ENCODE measurements at regions not wholly inside any gene's neighbourhood (a gene's known extent, or its start where the extent isn't known, plus 50 kb on each side); places are given as distances from the start of the nearest gene placed in this dataset.
"Not testable (repeated sequence)": the region's sequence is repeated elsewhere in the genome, so short reads cannot be mapped to it uniquely, and the experiment has no call there.

- no peak overlapping the region for H3K9ac ChIP-seq (ENCODE audit: low read depth in 1 of 3, low read length in 3 of 3)
- H3K4me1 ChIP-seq (ENCODE audit: control insufficient read depth in 3 of 3, insufficient read depth in 3 of 3, low read length in 3 of 3): peaks cover 0 to 4% (median 0%) of the 10 kb centered on the region in 3 donors
- H3K36me3 ChIP-seq (ENCODE audit: control insufficient read depth in 3 of 3, insufficient read depth in 3 of 3, low read length in 3 of 3): no peaks in the 10 kb centered on the region
- H3K9me3 ChIP-seq (ENCODE audit: control insufficient read depth in 3 of 3, low read length in 3 of 3): no peaks in the 10 kb centered on the region
- no peaks in the 10 kb centered on the region for H3K27me3 ChIP-seq (ENCODE audit: control insufficient read depth in 3 of 3, insufficient read depth in 3 of 3, low read length in 3 of 3)
- H3K27ac ChIP-seq (ENCODE audit: low read depth, low read length): no peak overlapping the region
- H3K4me3 ChIP-seq (ENCODE audit: low read length in 3 of 3): no peak overlapping the region
These were observed 243.3 kb upstream of the SLC7A11 start for GRCh38 chr4:138485498-138485897.

DNA sequence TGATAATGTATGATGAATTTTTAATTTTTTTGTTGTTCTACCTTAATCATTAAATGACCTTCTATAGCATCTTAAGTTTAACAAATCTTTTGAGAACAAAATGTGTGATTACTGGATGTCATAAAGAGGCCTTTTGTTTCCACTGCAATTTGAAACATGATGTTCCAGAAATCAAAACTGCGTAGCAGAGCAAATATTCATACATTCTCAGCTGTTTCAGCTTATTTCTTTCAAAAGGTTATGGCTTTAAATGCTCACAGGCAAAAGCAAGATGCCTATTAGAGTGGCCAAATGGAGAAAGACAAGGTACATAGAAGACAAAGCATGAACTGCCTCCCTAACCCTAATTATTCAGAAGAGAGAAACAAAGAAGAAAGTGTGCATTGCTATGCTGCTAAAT, 233.0 kb upstream of the SLC7A11 start:
- Histone ChIP-seq H3K36me3 (ENCODE audit: control insufficient read depth in 3 of 3, insufficient read depth in 3 of 3, low read length in 3 of 3) (no peaks in the 10 kb centered on the region), H3K27ac (ENCODE audit: low read depth, low read length) (no peak overlapping the region), H3K4me3 (ENCODE audit: low read length in 3 of 3) (no peak overlapping the region), H3K9me3 (ENCODE audit: control insufficient read depth in 3 of 3, low read length in 3 of 3) (no peaks in the 10 kb centered on the region), H3K27me3 (ENCODE audit: control insufficient read depth in 3 of 3, insufficient read depth in 3 of 3, low read length in 3 of 3) (no peaks in the 10 kb centered on the region), H3K9ac (ENCODE audit: low read depth in 1 of 3, low read length in 3 of 3) (no peak overlapping the region), H3K4me1 (ENCODE audit: control insufficient read depth in 3 of 3, insufficient read depth in 3 of 3, low read length in 3 of 3) (no peaks in the 10 kb centered on the region)

- no peak overlapping the region for H3K9ac ChIP-seq (ENCODE audit: low read depth in 1 of 3, low read length in 3 of 3)
- no peak overlapping the region for H3K27ac ChIP-seq (ENCODE audit: low read depth, low read length)
- H3K27me3 ChIP-seq (ENCODE audit: control insufficient read depth in 3 of 3, insufficient read depth in 3 of 3, low read length in 3 of 3): no peaks in the 10 kb centered on the region
- no peak overlapping the region for H3K4me3 ChIP-seq (ENCODE audit: low read length in 3 of 3)
- no peaks in the 10 kb centered on the region for H3K4me1 ChIP-seq (ENCODE audit: control insufficient read depth in 3 of 3, insufficient read depth in 3 of 3, low read length in 3 of 3)
- H3K9me3 ChIP-seq (ENCODE audit: control insufficient read depth in 3 of 3, low read length in 3 of 3): no peaks in the 10 kb centered on the region
- H3K36me3 ChIP-seq (ENCODE audit: control insufficient read depth in 3 of 3, insufficient read depth in 3 of 3, low read length in 3 of 3): no peaks in the 10 kb centered on the region
These were observed 231.2 kb upstream of the SLC7A11 start for GRCh38 chr4:138473339-138473738.

DNA sequence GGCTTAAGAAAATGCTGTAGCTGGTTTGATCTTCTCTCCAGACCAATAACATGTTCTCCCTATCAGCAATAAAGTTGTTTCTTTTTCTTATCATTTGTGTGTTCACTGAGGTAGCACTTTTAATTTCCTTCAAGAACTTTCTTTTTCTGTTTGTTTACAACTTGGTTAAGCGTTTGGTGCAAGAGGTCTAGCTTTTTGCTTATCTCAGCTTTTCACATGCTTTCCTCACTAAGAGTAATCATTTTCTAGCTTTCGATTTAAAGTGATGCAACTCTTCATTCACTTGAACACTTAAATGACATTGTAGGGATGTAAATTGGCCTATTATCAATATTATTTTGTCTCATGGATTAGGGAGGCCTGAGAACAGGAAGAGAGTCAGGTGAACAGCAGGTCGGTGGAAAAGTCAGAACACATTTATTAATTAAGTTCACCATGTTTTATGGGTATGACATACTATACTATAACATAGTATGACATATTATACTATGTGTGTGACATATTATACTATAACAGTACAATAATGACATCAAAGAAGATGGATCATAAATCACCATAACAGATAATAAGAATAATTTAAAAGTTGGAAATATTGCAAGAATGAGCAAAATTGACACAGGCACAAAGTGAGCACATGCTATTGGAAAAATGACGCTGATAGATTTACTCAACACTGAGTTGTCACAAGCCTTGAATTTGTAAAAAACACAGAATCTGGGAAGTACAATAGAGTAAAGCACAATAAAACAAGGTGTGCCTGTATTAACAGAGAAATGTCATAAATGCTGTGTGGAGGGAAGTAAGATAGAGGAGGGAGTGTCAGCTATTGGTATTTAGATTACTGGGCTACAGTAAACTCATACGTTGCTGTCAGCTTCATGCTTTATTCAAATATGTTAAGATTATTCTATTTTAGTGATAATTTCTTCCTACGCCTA, 218.6 kb upstream of the SLC7A11 start:
- no peak overlapping the region for H3K27ac ChIP-seq (ENCODE audit: low read depth, low read length)
- no peaks in the 10 kb centered on the region for H3K27me3 ChIP-seq (ENCODE audit: control insufficient read depth in 3 of 3, insufficient read depth in 3 of 3, low read length in 3 of 3)
- no peak overlapping the region for H3K4me3 ChIP-seq (ENCODE audit: low read length in 3 of 3)
- H3K4me1 ChIP-seq (ENCODE audit: control insufficient read depth in 3 of 3, insufficient read depth in 3 of 3, low read length in 3 of 3): no peaks in the 10 kb centered on the region
- H3K36me3 ChIP-seq (ENCODE audit: control insufficient read depth in 3 of 3, insufficient read depth in 3 of 3, low read length in 3 of 3): no peaks in the 10 kb centered on the region
- H3K9ac ChIP-seq (ENCODE audit: low read depth in 1 of 3, low read length in 3 of 3): no peak overlapping the region
- H3K9me3 ChIP-seq (ENCODE audit: control insufficient read depth in 3 of 3, low read length in 3 of 3): no peaks in the 10 kb centered on the region

DNA sequence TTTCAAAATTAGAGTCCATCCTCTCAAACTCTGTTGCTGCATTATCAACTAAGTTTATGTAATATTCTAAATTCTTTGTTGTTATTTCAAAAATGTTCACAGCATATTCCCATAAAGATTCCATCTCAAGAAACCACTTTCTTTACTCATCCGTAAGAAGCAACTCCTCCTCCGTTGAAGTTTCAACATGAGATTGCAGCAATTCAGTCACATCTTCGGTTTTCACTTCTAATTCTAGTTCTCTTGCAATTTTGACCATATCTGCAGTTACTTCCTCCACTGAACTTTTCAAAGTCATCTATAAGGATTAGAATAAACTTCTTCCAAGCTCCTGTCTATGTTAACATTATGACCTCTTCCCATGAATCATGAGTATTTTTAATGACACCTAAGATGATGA, 216.6 kb upstream of the SLC7A11 start:
- no peak overlapping the region for H3K4me3 ChIP-seq (ENCODE audit: low read length in 3 of 3)
- H3K9ac ChIP-seq (ENCODE audit: low read depth in 1 of 3, low read length in 3 of 3): no peak overlapping the region
- H3K4me1 ChIP-seq (ENCODE audit: control insufficient read depth in 3 of 3, insufficient read depth in 3 of 3, low read length in 3 of 3): no peaks in the 10 kb centered on the region
- no peaks in the 10 kb centered on the region for H3K9me3 ChIP-seq (ENCODE audit: control insufficient read depth in 3 of 3, low read length in 3 of 3)
- no peaks in the 10 kb centered on the region for H3K36me3 ChIP-seq (ENCODE audit: control insufficient read depth in 3 of 3, insufficient read depth in 3 of 3, low read length in 3 of 3)
- no peak overlapping the region for H3K27ac ChIP-seq (ENCODE audit: low read depth, low read length)
- no peaks in the 10 kb centered on the region for H3K27me3 ChIP-seq (ENCODE audit: control insufficient read depth in 3 of 3, insufficient read depth in 3 of 3, low read length in 3 of 3)

GRCh38 chr4:138456349-138456748, 214.2 kb upstream of the SLC7A11 start:
- H3K4me1 ChIP-seq (ENCODE audit: control insufficient read depth in 3 of 3, insufficient read depth in 3 of 3, low read length in 3 of 3); H3K36me3 ChIP-seq (ENCODE audit: control insufficient read depth in 3 of 3, insufficient read depth in 3 of 3, low read length in 3 of 3); H3K27ac ChIP-seq (ENCODE audit: low read depth, low read length); H3K9me3 ChIP-seq (ENCODE audit: control insufficient read depth in 3 of 3, low read length in 3 of 3); H3K9ac ChIP-seq (ENCODE audit: low read depth in 1 of 3, low read length in 3 of 3); H3K27me3 ChIP-seq (ENCODE audit: control insufficient read depth in 3 of 3, insufficient read depth in 3 of 3, low read length in 3 of 3); H3K4me3 ChIP-seq (ENCODE audit: low read length in 3 of 3): not testable (repeated sequence)

DNA sequence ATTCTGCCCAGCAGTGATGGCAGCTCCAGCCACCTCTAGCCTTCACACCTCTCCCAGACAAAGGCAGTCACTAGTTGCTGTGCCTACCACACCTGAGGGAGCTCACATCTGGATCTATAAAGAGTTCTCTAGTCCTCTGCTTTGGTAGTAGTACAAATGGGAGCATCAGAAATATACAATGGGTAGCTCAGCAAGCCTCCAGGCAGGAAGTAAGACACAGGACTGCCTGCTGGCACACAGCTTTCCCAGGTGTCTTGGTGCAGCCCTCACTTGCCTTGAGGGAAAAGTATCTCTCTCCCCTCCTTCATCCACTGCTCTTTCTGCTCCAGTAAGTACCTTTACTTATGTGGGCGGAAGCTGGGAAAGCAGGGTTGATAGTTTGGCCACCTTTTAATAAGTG, 212.9 kb upstream of the SLC7A11 start:
- H3K27ac ChIP-seq (ENCODE audit: low read depth, low read length): no peak overlapping the region
- H3K4me1 ChIP-seq (ENCODE audit: control insufficient read depth in 3 of 3, insufficient read depth in 3 of 3, low read length in 3 of 3): peaks cover 0 to 3% (median 0%) of the 10 kb centered on the region in 3 donors
- no peaks in the 10 kb centered on the region for H3K27me3 ChIP-seq (ENCODE audit: control insufficient read depth in 3 of 3, insufficient read depth in 3 of 3, low read length in 3 of 3)
- H3K4me3 ChIP-seq (ENCODE audit: low read length in 3 of 3): no peak overlapping the region
- no peaks in the 10 kb centered on the region for H3K9me3 ChIP-seq (ENCODE audit: control insufficient read depth in 3 of 3, low read length in 3 of 3)
- no peak overlapping the region for H3K9ac ChIP-seq (ENCODE audit: low read depth in 1 of 3, low read length in 3 of 3)
- no peaks in the 10 kb centered on the region for H3K36me3 ChIP-seq (ENCODE audit: control insufficient read depth in 3 of 3, insufficient read depth in 3 of 3, low read length in 3 of 3)

- Histone ChIP-seq H3K4me1 (ENCODE audit: control insufficient read depth in 3 of 3, insufficient read depth in 3 of 3, low read length in 3 of 3) (peaks cover 0 to 3% (median 0%) of the 10 kb centered on the region in 3 donors), H3K9ac (ENCODE audit: low read depth in 1 of 3, low read length in 3 of 3) (no peak overlapping the region), H3K9me3 (ENCODE audit: control insufficient read depth in 3 of 3, low read length in 3 of 3) (no peaks in the 10 kb centered on the region), H3K27ac (ENCODE audit: low read depth, low read length) (no peak overlapping the region), H3K27me3 (ENCODE audit: control insufficient read depth in 3 of 3, insufficient read depth in 3 of 3, low read length in 3 of 3) (no peaks in the 10 kb centered on the region), H3K36me3 (ENCODE audit: control insufficient read depth in 3 of 3, insufficient read depth in 3 of 3, low read length in 3 of 3) (no peaks in the 10 kb centered on the region), H3K4me3 (ENCODE audit: low read length in 3 of 3) (no peak overlapping the region)
These were observed 210.7 kb upstream of the SLC7A11 start for GRCh38 chr4:138452826-138453225.

- no peaks in the 10 kb centered on the region for H3K9me3 ChIP-seq (ENCODE audit: control insufficient read depth in 3 of 3, low read length in 3 of 3)
- H3K4me1 ChIP-seq (ENCODE audit: control insufficient read depth in 3 of 3, insufficient read depth in 3 of 3, low read length in 3 of 3): peaks cover 0 to 3% (median 0%) of the 10 kb centered on the region in 3 donors
- H3K4me3 ChIP-seq (ENCODE audit: low read length in 3 of 3): no peak overlapping the region
- H3K36me3 ChIP-seq (ENCODE audit: control insufficient read depth in 3 of 3, insufficient read depth in 3 of 3, low read length in 3 of 3): no peaks in the 10 kb centered on the region
- H3K27me3 ChIP-seq (ENCODE audit: control insufficient read depth in 3 of 3, insufficient read depth in 3 of 3, low read length in 3 of 3): no peaks in the 10 kb centered on the region
- H3K9ac ChIP-seq (ENCODE audit: low read depth in 1 of 3, low read length in 3 of 3): no peak overlapping the region
- no peak overlapping the region for H3K27ac ChIP-seq (ENCODE audit: low read depth, low read length)
These were observed 209.1 kb upstream of the SLC7A11 start for GRCh38 chr4:138451276-138451663.

DNA sequence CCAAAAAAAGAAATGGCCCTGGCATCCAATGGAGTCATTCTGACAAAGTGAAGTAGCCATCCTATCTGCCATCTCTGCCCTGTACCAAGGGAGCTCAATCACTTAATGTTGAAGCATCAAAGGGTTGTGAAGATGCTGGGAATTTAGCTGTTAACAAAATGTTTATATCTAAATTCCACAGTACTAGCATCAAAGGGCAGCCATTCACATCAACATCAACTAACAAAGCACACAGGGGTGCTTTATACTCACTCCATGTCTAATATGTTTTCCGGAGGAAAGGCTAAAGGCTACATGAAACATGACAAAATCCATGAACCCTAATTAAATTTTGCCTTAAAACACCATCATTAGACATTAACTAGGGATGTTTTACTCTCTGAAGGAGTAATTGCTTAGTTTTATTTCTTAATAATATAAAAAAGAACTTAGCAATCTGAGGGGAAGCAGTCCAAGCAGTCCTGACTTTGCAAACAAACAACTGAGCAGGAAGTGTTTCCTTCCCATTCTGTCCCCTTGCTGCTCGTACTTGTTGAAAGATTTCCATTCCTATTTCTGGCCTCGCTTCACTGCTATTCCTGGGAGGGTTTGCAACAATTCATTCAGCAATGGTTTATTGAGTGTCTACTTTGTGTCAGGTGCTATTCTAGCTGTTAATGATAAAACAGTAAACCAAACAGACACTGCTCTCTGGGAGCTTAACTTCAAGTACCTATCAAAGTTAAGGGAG, 208.6 kb upstream of the SLC7A11 start:
- H3K27ac ChIP-seq (ENCODE audit: low read depth, low read length): no peak overlapping the region
- H3K4me3 ChIP-seq (ENCODE audit: low read length in 3 of 3): no peak overlapping the region
- peaks cover 0 to 3% (median 0%) of the 10 kb centered on the region in 3 donors for H3K4me1 ChIP-seq (ENCODE audit: control insufficient read depth in 3 of 3, insufficient read depth in 3 of 3, low read length in 3 of 3)
- H3K9ac ChIP-seq (ENCODE audit: low read depth in 1 of 3, low read length in 3 of 3): no peak overlapping the region
- H3K36me3 ChIP-seq (ENCODE audit: control insufficient read depth in 3 of 3, insufficient read depth in 3 of 3, low read length in 3 of 3): no peaks in the 10 kb centered on the region
- H3K27me3 ChIP-seq (ENCODE audit: control insufficient read depth in 3 of 3, insufficient read depth in 3 of 3, low read length in 3 of 3): no peaks in the 10 kb centered on the region
- no peaks in the 10 kb centered on the region for H3K9me3 ChIP-seq (ENCODE audit: control insufficient read depth in 3 of 3, low read length in 3 of 3)
